GM12878 (cell line): ENCODE measurements at regions not wholly inside any gene's neighbourhood (a gene's known extent, or its start where the extent isn't known, plus 50 kb on each side); places are given as distances from the start of the nearest gene placed in this dataset.

Experiments
- ATAC-seq: fragments of 200-7000 bp; cut with Tn5 transposase; 3 replicates; pipeline ENCODE4 v1.9.1; 2020; ENCODE audit warnings: mild to moderate bottlenecking, moderate library complexity
- BruUV-seq: library from RNA; stranded (reverse); fragments of 400-500 nt; replicated peaks from 2 replicates; lab custom pipeline; 2021; lab: Mats Ljungman, UMichigan
- CTCF ChIA-PET: fragments of 300-600 bp; sonication (Branson Sonifier 250); formaldehyde crosslinking; extraction: SDS; loops from one replicate; lab custom pipeline; 2021; ENCODE audit warnings: inconsistent platforms; lab: Yijun Ruan, JAX
- POLR2A ChIA-PET: fragments of 350-600 bp; formaldehyde crosslinking; extraction: SDS; loops from one replicate; lab custom pipeline; 2021; ENCODE audit warnings: inconsistent platforms; lab: Charles Lee
- RAD21 ChIA-PET: fragments of 300-600 bp; sonication (Branson Sonifier 250); formaldehyde crosslinking; loops from one replicate; lab custom pipeline; 2023; ENCODE audit warnings: antibody characterized with exemption; ENCODE audit not compliant: unreplicated experiment; lab: Charles Lee
- SMC1A ChIA-PET: fragments of 300-600 bp; sonication (Branson Sonifier 250); formaldehyde crosslinking; loops from one replicate; lab custom pipeline; 2023; ENCODE audit not compliant: unreplicated experiment, uncharacterized antibody; lab: Charles Lee
- DNase-seq: peaks from one replicate; pipeline ENCODE4 v3.0.0-alpha.2; 2011; ENCODE audit warnings: low read depth, low spot score
- FAIRE-seq: peaks from 3 replicates; lab custom pipeline; 2011; peaks lifted over from hg19 to GRCh38; lab: Jason Lieb, UNC
- H2AFZ ChIP-seq: 2 replicates; pipeline ENCODE4 v1.6.0; 2011; ENCODE audit warnings: low read depth, low read length, control low read depth; ENCODE audit not compliant: control insufficient read depth
- H3K27ac ChIP-seq: 2 replicates; pipeline ENCODE4 v1.5.1; 2011; ENCODE audit warnings: control low read depth; ENCODE audit not compliant: control insufficient read depth, insufficient read depth
- H3K27me3 ChIP-seq, 2 experiments: replicated peaks in 1 of 2; 2 replicates each; pipeline versions ENCODE4 v1.6.0 to v1.6.1; 2011; ENCODE audit warnings: low read length in 1 of 2; ENCODE audit not compliant: control insufficient read depth in 2 of 2, insufficient read depth in 2 of 2
- H3K36me3 ChIP-seq, 2 experiments: 2 replicates each; pipeline ENCODE4 v1.5.1; 2011; ENCODE audit warnings: low read length in 1 of 2; ENCODE audit not compliant: control insufficient read depth in 2 of 2, insufficient read depth in 2 of 2
- H3K4me1 ChIP-seq: 2 replicates; pipeline ENCODE4 v1.6.1; 2011; ENCODE audit warnings: mild to moderate bottlenecking, low read length, moderate library complexity, mixed read lengths; ENCODE audit not compliant: control insufficient read depth, insufficient read depth
- H3K4me2 ChIP-seq: 2 replicates; pipeline ENCODE4 v1.6.0; 2011; ENCODE audit warnings: control low read depth; ENCODE audit not compliant: control insufficient read depth, insufficient read depth
- H3K4me3 ChIP-seq: fragments of 200-600 bp; sonication (generic); 2 replicates; pipeline ENCODE4 v1.5.1; 2016
- H3K79me2 ChIP-seq: 2 replicates; pipeline ENCODE4 v1.6.0; 2011; ENCODE audit warnings: low read length; ENCODE audit not compliant: control insufficient read depth, insufficient read depth
- H3K9ac ChIP-seq: 2 replicates; pipeline ENCODE4 v1.8.0; 2011; ENCODE audit warnings: low read length, control low read depth, mixed read lengths; ENCODE audit not compliant: control insufficient read depth, insufficient read depth
- H3K9me3 ChIP-seq: replicated peaks from 3 replicates; pipeline ENCODE4 v1.5.1; 2011; ENCODE audit warnings: mild to moderate bottlenecking, low read length; ENCODE audit not compliant: control insufficient read depth, insufficient read depth
- H4K20me1 ChIP-seq: 2 replicates; pipeline ENCODE4 v1.6.0; 2011; ENCODE audit not compliant: control insufficient read depth, insufficient read depth
- ATF7 ChIP-seq: fragments of 450-650 bp; IDR thresholded peaks from 2 replicates; pipeline ENCODE4 v1.6.1; 2016; ENCODE audit warnings: low read depth, mild to moderate bottlenecking
- BCL3 ChIP-seq: IDR thresholded peaks from 2 replicates; pipeline ENCODE4 v1.6.1; 2011; ENCODE audit warnings: borderline replicate concordance, low read depth, mild to moderate bottlenecking, moderate library complexity, low read length; ENCODE audit not compliant: insufficient read depth, poor library complexity, severe bottlenecking
- BMI1 ChIP-seq: fragments of 450-650 bp; IDR thresholded peaks from 2 replicates; pipeline ENCODE4 v1.6.1; 2016; ENCODE audit warnings: mild to moderate bottlenecking, moderate library complexity, borderline replicate concordance
- CBFB ChIP-seq: IDR thresholded peaks from 2 replicates; pipeline ENCODE4 v1.6.1; 2016; ENCODE audit warnings: antibody characterized with exemption, low read depth
- CHD4 ChIP-seq: fragments of 200-600 bp; sonication (generic); IDR thresholded peaks from 2 replicates; pipeline ENCODE4 v1.6.1; 2016; ENCODE audit warnings: mild to moderate bottlenecking
- EGR1 ChIP-seq, 2 experiments: IDR thresholded peaks; 1 replicate in 1 of 2; 2 replicates in 1 of 2; pipeline ENCODE4 v1.6.1; 2011 to 2012; ENCODE audit warnings: low read depth in 2 of 2, low read length in 2 of 2, borderline replicate concordance in 1 of 2, mild to moderate bottlenecking in 1 of 2, moderate library complexity in 1 of 2
- ETV6 ChIP-seq, 2 experiments: fragments of 450-650 bp in 1 of 2; IDR thresholded peaks in 1 of 2; conservative IDR thresholded peaks in 1 of 2; 2 replicates each; pipeline ENCODE4 v1.6.1; 2014; ENCODE audit warnings: antibody characterized with exemption in 1 of 2, borderline replicate concordance in 1 of 2, low read depth in 1 of 2, mild to moderate bottlenecking in 1 of 2, moderate library complexity in 1 of 2
- FOXK2 ChIP-seq: fragments of 450-650 bp; IDR thresholded peaks from 2 replicates; pipeline ENCODE4 v1.6.1; 2017; ENCODE audit warnings: mild to moderate bottlenecking, moderate library complexity
- HSF1 ChIP-seq: fragments of 150-350 bp; IDR thresholded peaks from 2 replicates; pipeline ENCODE4 v1.6.1; 2014; ENCODE audit warnings: mild to moderate bottlenecking, low read depth, low read length
- IKZF2 ChIP-seq, 2 experiments: fragments of 450-650 bp; IDR thresholded peaks; 2 replicates each; pipeline ENCODE4 v1.6.1; 2017; ENCODE audit warnings: mild to moderate bottlenecking in 2 of 2, moderate library complexity in 2 of 2
- MTA2 ChIP-seq: fragments of 450-650 bp; IDR thresholded peaks from 2 replicates; pipeline ENCODE4 v1.6.1; 2016; ENCODE audit warnings: low read depth, mild to moderate bottlenecking, moderate library complexity
- REST ChIP-seq: IDR thresholded peaks from 2 replicates; pipeline ENCODE4 v1.6.1; 2012; ENCODE audit warnings: mild to moderate bottlenecking, low read depth, low read length
- SP1 ChIP-seq: IDR thresholded peaks from one replicate; pipeline ENCODE4 v1.6.1; 2011; ENCODE audit warnings: low read depth, low read length
- SPI1 ChIP-seq: IDR thresholded peaks from 2 replicates; pipeline ENCODE4 v1.6.1; 2011; ENCODE audit warnings: low read depth, mild to moderate bottlenecking, low read length, moderate library complexity, borderline replicate concordance; ENCODE audit not compliant: insufficient read depth
- ZBTB4 ChIP-seq: fragments of 450-650 bp; formaldehyde crosslinking; IDR thresholded peaks from 2 replicates; pipeline ENCODE4 v1.4.0; 2022; ENCODE audit warnings: mild to moderate bottlenecking, moderate library complexity
- WGBS: methylation state at CpG from one replicate; pipeline ENCODE4 v1.1.6; 2016; ENCODE audit warnings: low lambda C conversion rate; ENCODE audit not compliant: insufficient replicate concordance, insufficient coverage; ENCODE audit errors: missing lambda C conversion rate; 5-methylcytosine and 5-hydroxymethylcytosine counted together
- in situ Hi-C: fragments of 300-500 bp; cut with MboI; formaldehyde crosslinking; loops from 9 replicates; pipeline ENCODE4 v1.14.3; 2018; ENCODE audit warnings: mixed read lengths
- intact Hi-C: fragments of 100-400 bp; cut with micrococcal nuclease; formaldehyde crosslinking; loops from one replicate; pipeline ENCODE4 v1.14.2; 2022; ENCODE audit not compliant: unreplicated experiment

GRCh38 chr3:105938101-105938500 is 69.3 kb upstream of the CBLB start:
- no peak overlapping the region for H3K27ac ChIP-seq
- DNase-seq: no peak
- no peak overlapping the region for H3K9ac ChIP-seq
- H3K9me3 ChIP-seq: no peaks in the 10 kb centered on the region; the same call in 2 of the 3 replicates
- H3K4me1 ChIP-seq: no peaks in the 10 kb centered on the region
- ChIA-PET RAD21 (no interaction called here), CTCF (interaction anchor here (0.6 to 1.1 kb wide), 2 partner anchors 12 to 27 kb away, joined by 3 to 4 read pairs; no protein-coding TSS in a partner anchor), SMC1A (interaction anchor here (0.8 kb wide), 1 partner anchor 111 kb away, joined by 3 read pairs; no protein-coding TSS in a partner anchor), POLR2A (no interaction called here)
- H3K4me2 ChIP-seq: no peak overlapping the region
- no TSS peak for BruUV-seq
- H3K4me3 ChIP-seq: no peak overlapping the region
- H3K79me2 ChIP-seq: no peaks in the 10 kb centered on the region
- intact Hi-C loops: no loop called here
- H3K27me3 ChIP-seq: no peaks in the 10 kb centered on the region
- FAIRE-seq: no peak
- WGBS: 66% methylated on average over 3 of the region's 3 CpGs
- no peaks in the 10 kb centered on the region for H4K20me1 ChIP-seq
- no peaks in the 10 kb centered on the region for H3K36me3 ChIP-seq
- no peak for ATAC-seq
- in situ Hi-C loops: no loop called here
- H2AFZ ChIP-seq: no peak overlapping the region
- TF ChIP-seq HSF1 (no peak), SPI1 (no peak), CHD4 (no peak), BCL3 (no peak), EGR1 (IDR thresholded peaks at IDR 0.05; ENCODE audit: borderline replicate concordance in 1 of 2, low read depth in 2 of 2, low read length in 2 of 2) (no peak), REST (no peak), SP1 (no peak), ATF7 (no peak), MTA2 (no peak), ETV6 (conservative IDR thresholded peaks at IDR 0.05 in 1 of 2, IDR thresholded peaks at IDR 0.05 in 1 of 2; ENCODE audit: borderline replicate concordance in 1 of 2, low read depth in 1 of 2) (no peak), BMI1 (no peak), IKZF2 (IDR thresholded peaks at IDR 0.05) (no peak), ZBTB4 (CRISPR knock-in tag) (no peak), CBFB (no peak), FOXK2 (no peak)
